GM12873 (cell line): ENCODE measurements at regions not wholly inside any gene's neighbourhood (a gene's known extent, or its start where the extent isn't known, plus 50 kb on each side); places are given as distances from the start of the nearest gene placed in this dataset.
A peak's percentile ranks its signal among the peaks of the same experiment; 100 is the strongest.

Experiments used
- TF ChIP-seq, protein P1 (sequence below): IDR thresholded peaks from 2 replicates; pipeline ENCODE4 v1.5.1; 2012; ENCODE audit warnings: low read depth, mild to moderate bottlenecking, moderate library complexity, low read length, control low read depth; ENCODE audit not compliant: insufficient read depth; ENCODE audit errors: missing control alignments

DNA sequence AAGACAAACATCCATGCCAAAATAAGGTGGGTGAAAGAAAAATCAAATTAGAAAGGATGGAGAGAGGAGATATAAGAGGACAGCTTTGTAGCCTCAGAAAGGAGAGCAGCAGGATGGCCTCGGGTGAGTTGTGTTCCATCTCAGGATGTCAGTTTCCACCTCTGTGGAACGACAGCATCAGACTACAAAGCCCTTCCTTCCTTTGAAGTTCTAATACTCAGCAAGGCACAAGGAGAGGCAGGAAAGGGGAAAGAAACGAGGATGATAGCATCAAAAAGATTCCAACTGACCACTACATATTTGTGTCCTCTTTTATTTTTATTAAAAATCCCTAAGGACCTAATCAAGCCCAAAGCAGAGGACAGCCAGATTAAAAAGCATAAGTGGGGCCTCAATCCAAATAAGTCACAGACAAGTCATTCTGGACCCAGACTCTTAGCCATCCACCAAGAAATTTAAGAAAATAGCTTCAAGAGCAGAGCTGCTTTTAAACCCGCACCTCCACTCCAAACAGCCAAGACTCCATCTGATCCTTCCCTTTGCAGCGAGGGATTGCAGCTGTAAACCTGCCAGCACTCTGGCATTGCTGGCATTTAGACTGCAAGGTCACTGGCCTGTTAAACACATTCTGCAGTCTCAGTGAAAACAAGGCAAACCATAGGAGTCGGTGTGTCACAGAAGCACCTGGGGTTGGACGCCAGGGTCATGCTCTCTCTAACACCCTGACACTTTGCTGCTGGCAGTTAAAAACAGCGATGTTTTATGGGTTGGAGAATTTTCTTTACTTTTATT, 314.5 kb upstream of the CHAC2 start:
- TF ChIP-seq, protein P1, sequence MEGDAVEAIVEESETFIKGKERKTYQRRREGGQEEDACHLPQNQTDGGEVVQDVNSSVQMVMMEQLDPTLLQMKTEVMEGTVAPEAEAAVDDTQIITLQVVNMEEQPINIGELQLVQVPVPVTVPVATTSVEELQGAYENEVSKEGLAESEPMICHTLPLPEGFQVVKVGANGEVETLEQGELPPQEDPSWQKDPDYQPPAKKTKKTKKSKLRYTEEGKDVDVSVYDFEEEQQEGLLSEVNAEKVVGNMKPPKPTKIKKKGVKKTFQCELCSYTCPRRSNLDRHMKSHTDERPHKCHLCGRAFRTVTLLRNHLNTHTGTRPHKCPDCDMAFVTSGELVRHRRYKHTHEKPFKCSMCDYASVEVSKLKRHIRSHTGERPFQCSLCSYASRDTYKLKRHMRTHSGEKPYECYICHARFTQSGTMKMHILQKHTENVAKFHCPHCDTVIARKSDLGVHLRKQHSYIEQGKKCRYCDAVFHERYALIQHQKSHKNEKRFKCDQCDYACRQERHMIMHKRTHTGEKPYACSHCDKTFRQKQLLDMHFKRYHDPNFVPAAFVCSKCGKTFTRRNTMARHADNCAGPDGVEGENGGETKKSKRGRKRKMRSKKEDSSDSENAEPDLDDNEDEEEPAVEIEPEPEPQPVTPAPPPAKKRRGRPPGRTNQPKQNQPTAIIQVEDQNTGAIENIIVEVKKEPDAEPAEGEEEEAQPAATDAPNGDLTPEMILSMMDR: no peak

DNA sequence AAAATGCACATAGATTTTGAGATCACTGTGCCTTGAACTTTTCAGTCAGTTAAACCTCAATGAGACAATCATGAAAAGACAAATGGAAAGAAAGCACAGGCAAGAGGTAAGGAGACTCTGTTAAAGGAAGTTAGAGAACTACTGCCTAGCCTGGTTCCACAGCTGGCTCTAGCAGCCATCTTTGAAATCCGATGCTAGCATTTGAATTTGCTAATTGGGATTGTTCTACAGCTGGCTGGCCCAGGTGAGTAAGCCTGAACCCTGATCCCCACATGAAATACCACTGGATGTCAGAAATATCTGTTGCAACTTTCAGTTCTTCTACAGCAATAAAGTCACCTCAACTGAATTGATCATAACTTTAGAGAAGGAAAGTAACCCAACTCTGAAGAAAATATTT, 315.2 kb upstream of the CHAC2 start:
- TF ChIP-seq, protein P1: no peak

DNA sequence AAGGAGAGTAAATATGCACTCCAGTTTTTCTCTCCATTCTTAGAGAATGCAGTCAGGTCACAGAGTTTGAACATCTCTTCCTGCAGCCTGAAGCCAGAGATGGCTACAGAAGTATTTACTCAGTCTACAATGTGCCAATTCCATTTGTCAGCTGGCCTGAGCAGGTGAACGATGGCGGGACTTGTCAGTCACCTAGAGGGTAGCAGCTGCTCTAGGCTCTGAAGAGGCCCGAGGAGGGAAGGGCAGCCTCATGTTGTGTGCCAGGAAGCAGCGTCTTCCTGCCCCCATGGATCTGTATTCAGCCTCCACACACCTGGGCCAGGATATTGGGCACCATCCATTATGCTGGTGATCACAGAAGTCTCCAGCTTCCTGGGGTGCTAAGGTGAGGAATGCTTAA, 316.7 kb upstream of the CHAC2 start:
- TF ChIP-seq, protein P1: no peak

DNA sequence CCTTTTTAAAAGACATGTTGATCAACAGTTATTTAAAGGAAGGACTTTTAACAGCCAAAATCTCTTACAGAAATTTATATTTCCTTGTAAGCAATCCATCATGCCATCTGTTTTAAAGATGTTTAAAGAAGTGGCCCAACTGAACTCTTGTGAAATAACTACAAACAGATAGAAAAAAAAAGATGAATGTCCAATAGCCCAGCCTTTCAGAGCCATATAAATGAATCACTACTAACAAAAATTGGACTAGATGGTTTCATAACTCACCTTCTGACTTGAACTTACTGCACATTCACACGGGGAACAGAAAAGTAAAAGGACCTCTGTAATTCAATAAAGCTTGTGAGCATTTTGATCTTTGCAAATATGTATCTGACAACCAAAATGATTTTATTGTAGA, 319.0 kb upstream of the CHAC2 start:
- TF ChIP-seq, protein P1: no peak

DNA sequence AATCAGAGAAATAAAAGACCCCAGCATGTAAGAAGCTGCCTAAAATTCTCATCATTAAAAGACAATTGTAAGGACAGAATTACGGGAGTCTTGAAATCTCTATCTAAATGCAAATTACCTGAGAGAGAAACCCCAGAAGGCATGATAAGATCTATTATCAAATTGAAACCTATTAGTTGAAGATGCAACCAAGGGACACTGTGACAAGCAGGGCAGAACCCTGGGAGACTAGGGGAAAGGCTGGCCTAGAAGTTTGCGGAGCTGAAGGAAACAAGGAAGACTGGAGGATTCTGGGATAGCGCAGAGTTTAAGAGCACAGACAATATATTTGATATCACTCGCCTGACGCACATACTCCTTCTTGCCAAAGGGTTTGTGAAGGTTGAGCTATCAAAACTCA, 319.5 kb upstream of the CHAC2 start:
- TF ChIP-seq, protein P1: no peak

DNA sequence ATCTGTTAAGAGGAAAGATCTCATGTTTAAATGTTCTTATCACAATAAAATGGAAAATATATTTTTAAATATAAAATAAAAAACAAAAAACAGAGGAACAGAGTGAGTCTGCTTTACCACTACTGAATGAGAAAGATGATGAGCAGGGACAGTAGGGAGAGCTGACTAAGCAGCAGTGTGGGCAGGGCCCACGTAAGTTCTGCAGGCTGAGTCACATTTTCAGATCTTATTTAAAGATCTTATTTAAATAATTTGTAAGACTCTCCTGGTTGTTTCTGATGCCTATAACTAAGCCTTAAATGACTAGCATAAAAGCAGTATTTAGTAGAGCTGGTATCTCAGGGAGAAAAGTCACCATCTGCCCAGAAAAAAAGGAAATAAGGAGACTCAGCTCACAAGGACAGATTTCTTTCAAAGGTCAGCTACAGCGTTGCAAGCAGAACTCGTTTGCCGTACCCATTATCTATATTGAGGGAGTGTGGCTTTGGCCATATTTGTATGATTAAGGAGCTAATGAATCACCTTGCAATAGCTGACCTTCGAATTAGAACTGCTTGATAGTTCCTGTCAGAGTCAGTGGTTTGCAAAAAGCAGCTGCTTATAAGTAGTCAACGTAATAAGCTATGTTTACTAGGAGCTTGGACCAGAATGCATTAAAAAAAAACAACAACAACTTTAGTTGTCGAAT, 322.1 kb upstream of the CHAC2 start:
- TF ChIP-seq, protein P1: no peak

DNA sequence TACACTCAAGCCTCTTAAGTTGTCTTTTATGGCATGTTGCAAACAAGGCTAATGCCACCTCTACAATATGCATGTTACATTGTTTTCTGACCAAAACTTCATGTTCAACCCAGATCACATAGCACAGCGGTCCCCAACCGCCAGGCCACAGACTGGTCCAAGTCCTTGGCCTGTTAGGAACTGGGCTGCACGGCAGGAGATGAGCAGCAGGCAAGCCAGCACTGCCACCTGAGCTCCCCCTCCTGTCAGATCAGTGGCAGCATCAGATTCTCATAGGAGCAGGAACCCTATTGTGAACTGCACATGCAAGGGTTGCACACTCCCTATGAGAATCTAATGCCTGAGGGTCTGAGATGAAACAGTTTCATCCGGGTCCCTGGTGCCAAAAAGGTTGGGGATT, 324.8 kb upstream of the CHAC2 start:
- TF ChIP-seq, protein P1: peak; percentile 12
